HG03159 (cell line): ENCODE measurements at regions not wholly inside any gene's neighbourhood (a gene's known extent, or its start where the extent isn't known, plus 50 kb on each side); places are given as distances from the start of the nearest gene placed in this dataset.

Experiments
- ATAC-seq: cut with Tn5 transposase; IDR thresholded peaks from one replicate; pipeline ENCODE4 v1.9.1; 2021; ENCODE audit warnings: mild to moderate bottlenecking, moderate library complexity; ENCODE audit not compliant: unreplicated experiment

GRCh38 chr1:34270181-34270580, 93.5 kb downstream of the C1orf94 start:
- no peak for ATAC-seq

DNA sequence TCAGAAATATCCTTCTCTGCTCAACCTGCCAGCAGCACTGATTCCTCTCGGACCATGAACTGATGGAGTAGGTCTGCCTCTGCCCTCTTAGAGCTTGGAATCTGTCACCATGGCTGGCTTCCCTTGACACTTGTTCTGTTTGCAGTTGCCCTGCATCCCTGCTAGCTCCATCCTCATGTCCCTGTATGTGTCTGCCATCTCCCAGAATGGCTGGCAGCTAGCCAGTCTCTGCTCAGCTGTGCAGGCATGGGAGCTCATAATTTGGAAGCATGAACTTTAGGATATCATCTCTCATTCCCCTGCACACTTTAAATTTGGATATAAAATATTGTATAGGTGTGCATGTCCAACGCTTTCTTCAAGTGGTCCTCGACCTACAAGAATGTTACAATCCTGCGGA, 95.4 kb downstream of the C1orf94 start:
- ATAC-seq = no peak

DNA sequence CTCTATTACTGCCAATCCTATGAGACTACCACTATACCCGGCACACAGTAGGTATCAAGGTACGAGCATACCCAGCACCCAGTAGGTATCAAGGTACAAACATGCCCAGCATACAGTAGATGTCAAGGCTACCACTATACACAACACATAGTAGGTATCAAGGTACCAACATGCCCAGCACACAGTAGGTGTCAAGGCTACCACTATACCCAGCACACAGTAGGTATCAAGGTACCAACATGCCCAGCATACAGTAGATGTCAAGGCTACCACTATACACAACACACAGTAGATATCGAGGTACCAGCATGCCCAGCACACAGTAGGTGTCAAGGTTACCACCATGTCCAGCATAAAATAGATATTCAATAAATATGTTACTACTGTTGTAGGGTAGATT, 98.4 kb downstream of the C1orf94 start:
- no peak for ATAC-seq

DNA sequence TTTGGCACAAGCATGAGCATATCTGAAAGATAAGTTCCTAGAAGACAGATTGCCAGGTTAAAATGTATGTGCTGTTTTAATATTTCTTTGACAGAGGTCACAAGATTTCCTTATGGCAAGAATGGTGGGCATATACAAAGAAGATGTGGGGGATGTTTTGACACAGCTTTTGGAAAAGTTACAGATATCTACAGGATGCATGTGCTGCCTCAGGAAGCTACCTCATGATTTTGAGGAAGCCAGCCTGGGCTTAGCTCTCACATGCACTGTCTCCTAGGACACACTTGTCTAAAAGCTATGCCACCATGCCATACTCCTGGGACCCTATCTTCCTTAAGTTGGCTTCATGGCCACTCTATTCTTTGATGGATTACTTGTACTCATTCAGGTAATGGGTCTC, 99.9 kb downstream of the C1orf94 start:
- ATAC-seq = no peak

DNA sequence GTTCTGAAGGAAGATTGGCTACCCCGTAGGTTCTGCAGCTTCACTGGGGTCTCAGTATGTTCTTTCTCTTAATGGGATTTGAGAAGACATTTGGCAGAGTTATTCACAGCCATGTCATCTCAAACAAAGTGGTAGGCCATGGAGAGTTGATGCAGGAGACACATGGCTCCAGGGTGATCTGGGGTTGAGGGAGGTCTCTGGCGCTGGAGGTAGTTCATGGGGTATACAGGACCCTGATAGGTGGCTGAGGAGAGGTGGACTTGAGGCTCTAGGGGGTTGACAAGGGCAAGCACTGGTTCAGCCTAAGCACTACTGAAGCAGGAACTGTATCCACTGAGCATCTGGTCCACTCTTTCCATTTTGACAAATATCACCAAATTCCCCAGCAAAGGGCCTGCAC, 100.4 kb downstream of the C1orf94 start:
- ATAC-seq = no peak

DNA sequence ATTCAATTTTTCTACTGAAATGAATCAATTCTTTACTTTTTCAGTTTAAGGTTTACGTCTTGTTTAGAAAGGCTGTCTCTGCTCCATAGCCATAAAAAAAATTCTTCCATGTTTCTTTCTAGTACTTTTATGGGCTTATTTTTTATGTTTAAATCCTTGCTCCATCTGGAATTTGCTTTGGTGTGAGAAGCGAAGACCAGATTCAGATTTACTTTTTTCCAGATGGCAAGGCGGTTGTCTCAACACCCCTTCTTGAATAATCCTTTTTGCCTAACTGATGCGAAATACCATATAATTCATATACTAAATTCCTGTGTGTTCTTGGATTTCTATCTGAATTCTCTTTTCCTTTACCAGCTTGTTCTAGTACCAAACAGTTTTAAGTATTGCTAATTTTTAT, 101.5 kb downstream of the C1orf94 start:
- ATAC-seq = no peak

DNA sequence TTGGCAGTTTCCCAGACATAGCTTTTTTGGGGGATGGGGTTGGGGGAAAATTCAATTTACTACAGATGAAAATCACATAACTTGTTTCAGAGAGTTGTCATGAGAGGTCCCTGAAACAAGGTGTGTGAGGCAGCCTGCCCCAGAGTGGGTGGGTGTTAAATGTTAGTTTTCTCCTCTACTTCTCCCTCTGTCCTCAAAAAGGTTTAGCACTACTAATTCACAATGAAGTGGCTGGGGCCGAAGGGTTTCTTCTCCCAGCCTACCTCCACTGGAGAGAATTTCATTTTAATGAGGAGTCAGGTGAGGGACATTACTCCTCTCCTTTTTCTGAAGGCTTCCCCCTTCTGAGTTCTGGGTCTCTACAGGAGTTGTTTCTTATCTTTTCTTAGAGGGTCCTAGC, 103.3 kb downstream of the C1orf94 start:
- no peak for ATAC-seq

DNA sequence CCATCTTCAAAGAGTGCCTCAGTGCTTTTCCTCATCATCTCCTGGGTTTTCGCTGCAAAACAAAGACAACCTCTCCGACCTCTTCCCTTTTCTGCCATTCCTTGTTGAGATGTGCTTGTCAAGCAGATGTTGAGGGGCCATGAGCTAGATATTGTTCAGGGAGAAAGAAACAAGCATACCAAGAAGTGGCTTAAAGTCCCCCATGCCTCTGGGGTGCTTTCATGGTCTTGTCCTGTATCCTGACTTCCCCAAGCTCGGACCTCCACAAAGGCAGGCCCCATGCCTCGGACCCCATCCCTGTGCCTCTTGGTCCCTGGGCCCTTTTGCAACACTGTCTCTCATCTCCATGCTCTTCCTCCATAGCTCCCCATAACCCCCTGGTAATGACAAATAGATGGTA, 103.8 kb downstream of the C1orf94 start:
- ATAC-seq = no peak

GRCh38 chr1:34283142-34283541, 106.4 kb downstream of the C1orf94 start:
- ATAC-seq = no peak

DNA sequence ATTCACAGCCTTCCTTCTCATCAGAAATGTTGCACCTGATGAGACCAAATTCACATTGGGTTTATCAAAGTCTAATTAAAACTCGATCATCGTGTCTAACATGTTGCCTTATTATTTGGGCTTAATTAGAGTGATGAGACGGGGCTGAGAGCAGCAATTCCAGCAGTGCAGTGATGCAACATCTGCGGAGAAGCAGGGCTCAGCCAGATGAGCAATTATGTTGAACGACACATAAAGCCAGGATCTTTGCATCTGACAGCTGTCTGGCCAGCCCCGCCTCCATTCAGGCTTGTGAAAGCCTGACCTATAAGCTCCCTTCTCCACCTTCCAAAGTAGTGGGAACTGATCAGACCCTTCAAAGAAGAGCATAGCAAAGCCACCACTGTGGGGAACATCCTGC, 109.8 kb downstream of the C1orf94 start:
- no peak for ATAC-seq

- ATAC-seq = no peak
Measured at GRCh38 chr1:34290831-34291230, 114.1 kb downstream of the C1orf94 start.

DNA sequence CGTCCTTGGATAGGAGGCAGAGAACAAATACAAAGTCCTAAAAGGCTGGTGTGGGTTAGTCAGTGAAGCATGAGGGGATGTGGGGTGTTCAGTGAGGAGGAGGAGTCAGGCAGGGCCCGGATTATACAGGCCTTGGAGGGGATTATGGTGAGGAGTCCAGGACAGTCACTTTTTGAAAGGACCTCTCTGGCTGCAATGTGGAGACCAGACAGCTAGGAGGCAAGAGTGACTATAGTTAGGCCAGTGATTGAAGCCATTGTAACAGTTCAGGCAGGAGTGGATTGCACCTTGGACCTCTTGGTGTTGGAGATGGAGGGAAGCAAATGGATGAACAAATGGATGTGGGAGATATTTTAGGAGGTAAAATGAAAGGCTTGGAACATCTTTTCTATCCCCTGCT, 115.8 kb downstream of the C1orf94 start:
- no peak for ATAC-seq

GRCh38 chr1:34296059-34296458, 119.4 kb downstream of the C1orf94 start:
- no peak for ATAC-seq

DNA sequence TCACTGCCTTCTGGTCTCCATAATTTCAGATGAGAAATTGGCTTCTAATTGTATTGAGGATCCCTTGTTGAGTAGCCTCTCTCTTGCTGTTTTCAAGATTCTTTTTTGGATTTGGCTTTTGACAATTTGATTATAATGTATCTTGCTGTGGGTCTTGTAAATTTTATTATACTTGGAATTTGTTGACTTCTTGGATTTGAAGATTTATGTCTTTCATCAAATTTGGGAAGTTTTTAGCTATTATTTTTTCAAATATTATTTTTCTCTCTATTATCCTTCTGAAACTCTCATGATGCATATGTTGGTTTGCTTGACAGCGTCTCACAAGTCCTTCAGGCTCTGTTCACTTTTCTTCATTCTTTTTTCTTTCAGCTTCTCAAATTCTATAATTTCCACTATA, 126.1 kb downstream of the C1orf94 start:
- no peak for ATAC-seq

- ATAC-seq = no peak
Measured at GRCh38 chr1:34303218-34303617, 126.5 kb downstream of the C1orf94 start.

- ATAC-seq = no peak
Measured at GRCh38 chr1:34306568-34306967, 129.9 kb downstream of the C1orf94 start.

DNA sequence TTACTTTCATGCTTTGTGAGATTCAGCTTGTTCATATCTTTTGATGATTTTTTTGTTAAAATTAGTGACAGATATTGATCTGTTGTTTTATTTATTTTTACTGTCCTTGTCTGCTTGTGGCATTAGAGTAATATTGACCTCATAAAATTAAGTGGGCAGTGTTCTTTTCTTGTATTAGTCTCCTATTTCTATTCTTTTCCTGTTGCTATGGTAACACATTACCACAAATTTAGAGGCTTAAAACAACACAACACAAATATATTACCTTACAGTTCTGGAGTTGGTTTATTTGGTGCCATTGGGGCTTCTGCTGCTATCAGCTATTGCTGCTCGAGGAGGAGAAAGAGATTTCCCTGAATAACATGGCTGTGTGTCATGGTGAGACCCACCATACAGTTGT, 135.7 kb downstream of the C1orf94 start:
- ATAC-seq = no peak

DNA sequence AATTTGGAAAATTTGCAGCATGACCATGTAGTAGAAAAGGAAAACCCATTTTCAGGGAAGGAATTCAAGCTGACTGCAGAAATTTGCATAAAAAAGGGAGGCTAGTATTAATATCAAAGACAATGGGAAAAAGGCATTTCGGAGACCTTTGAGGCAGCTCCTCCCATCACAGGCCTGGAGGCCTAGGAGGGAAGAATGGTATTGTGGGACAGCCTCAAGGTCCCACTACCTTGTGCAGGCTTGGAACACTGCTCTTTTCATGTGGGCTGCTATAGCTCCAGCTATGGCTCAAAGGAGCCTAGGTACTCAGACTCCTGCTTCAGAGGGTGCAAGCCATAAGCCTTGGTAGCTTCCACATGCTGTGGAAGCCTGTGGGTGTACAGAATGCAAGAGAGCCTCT, 139.3 kb downstream of the C1orf94 start:
- ATAC-seq = no peak

- ATAC-seq = no peak
Measured at GRCh38 chr1:34316773-34317172, 140.1 kb downstream of the C1orf94 start.

DNA sequence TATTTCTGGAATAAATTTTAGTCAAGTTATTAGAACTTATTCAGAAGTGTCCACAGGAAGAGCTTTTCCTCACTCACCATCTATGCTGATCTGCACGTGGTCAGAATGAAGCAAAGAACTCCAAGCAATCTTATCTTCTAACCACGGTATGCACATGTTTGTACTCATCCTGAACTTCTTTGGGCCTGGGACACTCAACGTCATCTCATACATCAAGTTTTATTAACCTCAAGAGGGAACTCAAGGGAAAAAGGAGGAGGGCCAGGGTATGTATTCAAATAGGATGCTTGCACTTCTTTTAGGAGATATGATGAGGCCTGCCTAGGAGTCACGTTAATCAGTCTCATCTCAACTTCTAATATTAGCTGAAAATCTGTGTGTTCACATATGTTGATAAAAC, 142.5 kb downstream of the C1orf94 start:
- no peak for ATAC-seq

DNA sequence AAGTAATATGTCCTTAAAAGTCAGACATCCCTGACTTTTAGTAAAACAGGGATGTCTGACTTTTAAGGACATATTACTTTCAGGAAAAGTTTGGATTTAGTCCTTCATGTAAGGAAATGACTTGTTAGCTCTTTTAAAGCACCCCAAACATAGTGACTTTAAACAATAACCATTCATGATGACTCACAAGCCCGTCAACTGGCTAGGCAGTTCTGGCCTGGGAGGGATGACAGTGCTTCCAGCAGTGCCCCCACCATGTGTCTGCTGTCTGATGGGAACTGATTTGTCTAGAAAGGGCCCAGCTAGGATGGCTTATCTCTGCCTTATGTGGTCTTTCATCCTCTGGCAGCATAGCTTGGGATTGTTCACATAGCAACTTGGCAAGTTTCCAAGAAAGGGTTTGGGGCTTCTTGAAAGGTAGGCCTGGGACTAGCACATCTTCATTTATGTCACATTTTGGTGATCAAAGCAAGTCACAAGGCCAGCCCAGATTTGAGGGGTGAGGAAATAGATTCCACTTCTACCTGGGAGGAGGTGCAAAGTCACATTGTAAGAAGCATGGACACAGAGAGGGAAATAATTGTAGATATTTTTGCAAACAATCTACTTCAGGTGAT, 143.5 kb downstream of the C1orf94 start:
- ATAC-seq = no peak

DNA sequence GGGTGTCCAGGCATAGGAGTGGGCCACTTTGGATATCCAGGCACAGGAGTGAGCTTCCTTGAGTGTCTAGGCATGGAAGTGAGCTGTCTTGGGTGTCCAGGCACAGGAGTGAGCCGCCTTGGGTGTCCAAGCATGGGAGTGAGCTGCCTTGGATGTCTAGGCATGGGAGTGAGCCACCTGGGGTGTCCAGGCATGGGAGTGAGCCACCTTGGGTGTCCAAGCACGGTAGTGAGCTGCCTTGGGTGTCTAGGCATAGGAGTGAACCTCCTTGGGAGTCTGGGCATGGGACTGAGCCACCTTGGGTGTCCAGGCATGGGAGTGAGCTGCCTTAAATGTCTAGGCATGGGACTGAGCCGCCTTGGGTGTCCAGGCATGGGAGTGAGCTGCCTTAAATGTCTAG, 146.3 kb downstream of the C1orf94 start:
- no peak for ATAC-seq

DNA sequence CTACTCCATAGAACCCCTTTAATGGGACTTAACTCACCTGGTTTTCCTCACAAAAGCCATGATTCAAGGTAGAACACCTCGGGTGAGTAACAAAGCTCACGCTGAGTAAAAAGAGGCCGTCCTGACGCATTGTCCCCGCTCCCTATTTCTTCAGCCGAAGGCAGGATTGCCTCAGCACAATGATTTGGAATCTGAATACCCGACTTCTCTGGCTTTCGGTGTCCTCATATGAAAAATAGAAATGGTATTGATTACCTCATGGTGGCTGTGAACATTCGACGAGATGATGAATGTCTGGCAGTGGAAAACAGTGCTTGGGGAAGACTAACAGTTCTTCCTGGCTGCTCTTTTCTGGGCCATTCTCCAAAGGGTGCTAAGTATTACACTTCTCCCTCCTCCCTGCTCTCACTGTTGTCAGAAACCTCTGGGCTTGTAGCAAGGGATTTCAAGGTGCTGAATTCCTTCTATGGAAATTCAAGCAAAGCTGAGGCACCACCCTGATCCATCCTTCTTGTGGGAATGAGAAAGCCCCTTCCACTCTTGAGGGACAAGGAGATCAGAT, 148.3 kb downstream of the C1orf94 start:
- ATAC-seq = no peak
